Natural killer cell (primary cell): ENCODE measurements at regions not wholly inside any gene's neighbourhood (a gene's known extent, or its start where the extent isn't known, plus 50 kb on each side); places are given as distances from the start of the nearest gene placed in this dataset.

Experiments used
- ATAC-seq, 3 donors: fragments of 150-1000 bp in 2 of 3; fragments of 200-7000 bp in 1 of 3; cut with Tn5 transposase; 1 replicate in 1 of 3; 2 replicates in 2 of 3; pipeline ENCODE4 v1.10.0; 2021; ENCODE audit warnings: mild to moderate bottlenecking in 2 of 3, moderate library complexity in 2 of 3
- DNase-seq, 2 donors: peaks; one replicate each; pipeline versions ENCODE4 v3.0.0 to v3.0.0-alpha.2; 2013 to 2021; ENCODE audit warnings: mixed read lengths in 1 of 2
- H3K27ac ChIP-seq: one replicate; pipeline ENCODE4 v1.5.1; 2013; ENCODE audit warnings: mild to moderate bottlenecking, low read length
- H3K27me3 ChIP-seq: one replicate; pipeline ENCODE4 v1.6.1; 2013; ENCODE audit warnings: low read length; ENCODE audit not compliant: control insufficient read depth, insufficient read depth
- H3K36me3 ChIP-seq: one replicate; pipeline ENCODE4 v1.6.1; 2013; ENCODE audit warnings: low read length; ENCODE audit not compliant: control insufficient read depth, insufficient read depth
- H3K4me1 ChIP-seq: one replicate; pipeline ENCODE4 v1.6.1; 2013; ENCODE audit warnings: low read length; ENCODE audit not compliant: control insufficient read depth, insufficient read depth
- H3K4me3 ChIP-seq: one replicate; pipeline ENCODE4 v1.5.1; 2013; ENCODE audit warnings: low read length
- H3K9me3 ChIP-seq: one replicate; pipeline ENCODE4 v1.6.1; 2013; ENCODE audit warnings: low read length; ENCODE audit not compliant: control insufficient read depth, insufficient read depth
- H3K27ac Mint-ChIP-seq, 2 donors: one replicate each; pipeline ENCODE4 v1.8.0; 2022; ENCODE audit warnings: mild to moderate bottlenecking in 2 of 2, mixed read lengths in 2 of 2, moderate library complexity in 1 of 2
- H3K27me3 Mint-ChIP-seq, 2 donors: one replicate each; pipeline ENCODE4 v1.8.0; 2022; ENCODE audit warnings: low read depth in 2 of 2, mixed read lengths in 2 of 2
- H3K36me3 Mint-ChIP-seq: one replicate; pipeline ENCODE4 v1.8.0; 2022; ENCODE audit warnings: mixed read lengths
- H3K4me1 Mint-ChIP-seq, 2 donors: one replicate each; pipeline ENCODE4 v1.8.0; 2022; ENCODE audit warnings: mixed read lengths in 2 of 2
- H3K4me3 Mint-ChIP-seq: one replicate; pipeline ENCODE4 v1.8.0; 2022; ENCODE audit warnings: mild to moderate bottlenecking, moderate library complexity, mixed read lengths
- H3K9me3 Mint-ChIP-seq, 2 donors: one replicate each; pipeline ENCODE4 v1.8.0; 2022; ENCODE audit warnings: mixed read lengths in 2 of 2
- WGBS: methylation state at CpG from one replicate; pipeline ENCODE4 v1.1.7; 2013; ENCODE audit warnings: missing lambda C conversion rate; ENCODE audit not compliant: insufficient coverage; 5-methylcytosine and 5-hydroxymethylcytosine counted together
- intact Hi-C: fragments of 100-400 bp; cut with micrococcal nuclease; formaldehyde crosslinking; loops from one replicate; pipeline ENCODE4 v1.14.2; 2022
- TF ChIP-seq, protein P1 (sequence below): fragments of 200-600 bp; IDR thresholded peaks from one replicate; pipeline ENCODE4 v1.8.0; 2022; ENCODE audit warnings: antibody characterized with exemption

DNA sequence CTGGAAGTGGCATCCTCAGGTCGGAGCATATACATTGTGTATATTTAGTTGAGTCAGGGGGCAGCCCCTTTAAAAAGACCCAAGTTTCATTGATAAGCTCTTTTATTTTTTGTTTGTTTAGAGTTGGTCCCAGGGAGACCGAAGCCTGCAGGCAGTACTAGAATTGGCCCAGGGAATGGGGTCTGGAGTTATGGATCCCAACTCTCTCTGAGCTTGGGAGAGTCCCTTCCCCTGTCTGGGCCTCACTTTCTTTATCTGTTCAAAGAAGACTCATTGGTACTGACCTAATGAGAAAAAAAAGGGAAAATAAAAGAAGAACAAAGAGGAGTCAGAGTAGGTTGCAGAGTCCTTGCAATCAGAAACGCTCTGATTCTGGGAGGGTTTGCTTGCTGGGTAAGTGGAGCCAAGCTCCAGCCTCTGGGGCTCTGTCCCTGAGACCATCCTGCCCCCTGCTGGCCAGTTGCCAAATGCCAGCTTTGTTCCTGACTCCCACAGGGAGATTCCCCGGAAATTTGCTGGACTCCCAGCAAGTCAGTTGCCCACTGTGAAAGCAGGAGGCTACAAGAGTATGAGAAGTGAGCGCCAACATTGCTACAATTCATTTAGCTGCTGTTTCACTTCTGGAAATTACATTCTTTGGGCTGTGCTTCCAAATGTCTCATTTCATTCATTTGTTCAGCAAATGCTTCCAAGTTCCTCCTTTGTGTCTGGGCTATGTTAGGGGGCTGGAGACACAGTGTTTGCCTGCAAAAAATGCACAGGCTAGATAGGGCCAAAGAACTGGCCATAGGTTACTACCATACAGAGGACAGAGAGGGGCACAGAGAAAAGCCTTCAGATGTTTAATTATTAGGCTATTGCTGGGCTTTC is 156.2 kb downstream of the MELK start:
- TF ChIP-seq, protein P1, sequence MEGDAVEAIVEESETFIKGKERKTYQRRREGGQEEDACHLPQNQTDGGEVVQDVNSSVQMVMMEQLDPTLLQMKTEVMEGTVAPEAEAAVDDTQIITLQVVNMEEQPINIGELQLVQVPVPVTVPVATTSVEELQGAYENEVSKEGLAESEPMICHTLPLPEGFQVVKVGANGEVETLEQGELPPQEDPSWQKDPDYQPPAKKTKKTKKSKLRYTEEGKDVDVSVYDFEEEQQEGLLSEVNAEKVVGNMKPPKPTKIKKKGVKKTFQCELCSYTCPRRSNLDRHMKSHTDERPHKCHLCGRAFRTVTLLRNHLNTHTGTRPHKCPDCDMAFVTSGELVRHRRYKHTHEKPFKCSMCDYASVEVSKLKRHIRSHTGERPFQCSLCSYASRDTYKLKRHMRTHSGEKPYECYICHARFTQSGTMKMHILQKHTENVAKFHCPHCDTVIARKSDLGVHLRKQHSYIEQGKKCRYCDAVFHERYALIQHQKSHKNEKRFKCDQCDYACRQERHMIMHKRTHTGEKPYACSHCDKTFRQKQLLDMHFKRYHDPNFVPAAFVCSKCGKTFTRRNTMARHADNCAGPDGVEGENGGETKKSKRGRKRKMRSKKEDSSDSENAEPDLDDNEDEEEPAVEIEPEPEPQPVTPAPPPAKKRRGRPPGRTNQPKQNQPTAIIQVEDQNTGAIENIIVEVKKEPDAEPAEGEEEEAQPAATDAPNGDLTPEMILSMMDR: peak; percentile 83
- DNase-seq: peak; percentile 53 to 75
- H3K4me3 Mint-ChIP-seq: no peak overlapping the region
- Histone ChIP-seq H3K27me3 (no peaks in the 10 kb centered on the region), H3K36me3 (no peaks in the 10 kb centered on the region), H3K4me3 (no peak overlapping the region), H3K27ac (no peak overlapping the region), H3K4me1 (no peaks in the 10 kb centered on the region), H3K9me3 (no peaks in the 10 kb centered on the region)
- no peaks in the 10 kb centered on the region for H3K27me3 Mint-ChIP-seq
- no peaks in the 10 kb centered on the region for H3K4me1 Mint-ChIP-seq
- WGBS: 42% methylated on average over 5 of the region's 5 CpGs
- no peaks in the 10 kb centered on the region for H3K36me3 Mint-ChIP-seq
- H3K27ac Mint-ChIP-seq: no peak overlapping the region
- peak in 1 of 3 donors; percentile 69 for ATAC-seq
- intact Hi-C loops: loop anchor here (1.0 to 5.0 kb wide), 3 partner anchors 96 to 482 kb away; no protein-coding TSS in a partner anchor
- H3K9me3 Mint-ChIP-seq: no peaks in the 10 kb centered on the region

DNA sequence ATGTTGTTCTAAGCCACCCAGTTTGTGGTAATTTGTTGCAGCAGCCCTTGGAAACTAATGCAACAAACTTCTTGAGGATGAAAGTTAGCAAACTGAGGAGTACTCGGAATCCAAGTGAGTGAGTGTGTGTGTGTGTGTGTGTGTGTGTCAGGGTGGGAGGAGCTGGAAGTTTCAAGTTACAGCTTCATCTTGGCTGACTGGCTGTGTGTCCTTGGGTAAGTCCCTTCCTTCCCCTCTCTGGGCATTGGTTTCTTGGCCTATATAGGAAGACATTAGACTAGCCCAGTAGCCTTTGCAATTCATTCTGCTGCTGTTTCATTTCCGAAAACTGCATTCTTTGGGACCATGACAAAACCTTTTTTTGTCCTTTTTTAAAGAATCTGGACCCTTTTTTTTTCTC is 157.2 kb downstream of the MELK start:
- ATAC-seq: no peak
- Histone ChIP-seq H3K9me3 (no peaks in the 10 kb centered on the region), H3K4me1 (no peaks in the 10 kb centered on the region), H3K27ac (no peak overlapping the region), H3K4me3 (no peak overlapping the region), H3K27me3 (no peaks in the 10 kb centered on the region), H3K36me3 (no peaks in the 10 kb centered on the region)
- H3K27me3 Mint-ChIP-seq: no peaks in the 10 kb centered on the region
- H3K36me3 Mint-ChIP-seq: no peaks in the 10 kb centered on the region
- no peaks in the 10 kb centered on the region for H3K4me1 Mint-ChIP-seq
- TF ChIP-seq, protein P1: no peak
- no peaks in the 10 kb centered on the region for H3K9me3 Mint-ChIP-seq
- H3K4me3 Mint-ChIP-seq: no peak overlapping the region
- 96% methylated on average over 2 of the region's 2 CpGs for whole genome bisulfite sequencing
- H3K27ac Mint-ChIP-seq: no peak overlapping the region
- no peak for DNase-seq
- intact Hi-C loops: loop anchor here (1.0 to 5.0 kb wide), 3 partner anchors 97 to 483 kb away; no protein-coding TSS in a partner anchor

DNA sequence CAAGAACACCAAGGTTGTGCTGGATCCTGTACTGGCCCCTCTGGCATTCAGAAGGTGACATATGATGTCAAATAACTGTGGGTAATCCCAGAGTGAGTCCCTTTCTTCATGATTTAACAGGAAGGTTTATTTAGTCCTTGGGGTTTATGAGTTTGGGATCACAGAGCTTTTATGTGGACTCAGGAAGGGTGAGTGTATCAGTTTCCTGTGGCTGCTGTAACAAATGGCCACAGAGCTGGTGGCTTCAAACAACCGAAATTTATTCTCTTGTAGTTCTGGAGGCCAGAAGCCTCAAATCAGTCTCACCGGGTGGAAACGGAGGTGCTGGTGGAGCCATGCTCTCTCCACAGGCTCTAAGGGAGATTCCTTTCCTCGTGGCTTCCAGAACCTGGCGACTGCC is 157.7 kb downstream of the MELK start:
- Mint-ChIP-seq H3K36me3 (no peaks in the 10 kb centered on the region), H3K4me3 (no peak overlapping the region), H3K27me3 (no peaks in the 10 kb centered on the region), H3K4me1 (no peaks in the 10 kb centered on the region), H3K27ac (no peak overlapping the region), H3K9me3 (no peaks in the 10 kb centered on the region)
- 80% methylated on average over 5 of the region's 5 CpGs for WGBS
- Histone ChIP-seq H3K36me3 (no peaks in the 10 kb centered on the region), H3K9me3 (no peaks in the 10 kb centered on the region), H3K4me1 (no peaks in the 10 kb centered on the region), H3K27ac (no peak overlapping the region), H3K4me3 (no peak overlapping the region), H3K27me3 (no peaks in the 10 kb centered on the region)
- DNase-seq (no peak), ATAC-seq (no peak)
- intact Hi-C loops: no loop called here
- TF ChIP-seq, protein P1: no peak
